Cardiac muscle cell (in vitro differentiated cells and primary cell): ENCODE measurements at regions not wholly inside any gene's neighbourhood (a gene's known extent, or its start where the extent isn't known, plus 50 kb on each side); places are given as distances from the start of the nearest gene placed in this dataset.

ENCODE experiments used
- DNase-seq, 2 donors: peaks; one replicate each; pipeline versions ENCODE4 v3.0.0 to v3.0.0-alpha.2; 2010 to 2017; ENCODE audit warnings: low read depth in 1 of 2, low spot score in 1 of 2
- H3K27ac ChIP-seq: fragments of 200-600 bp; sonication (generic); 2 replicates; pipeline ENCODE4 v1.5.1; 2016
- H3K27me3 ChIP-seq: fragments of 200-600 bp; sonication (generic); 2 replicates; pipeline ENCODE4 v1.6.0; 2016; ENCODE audit warnings: control low read depth
- H3K36me3 ChIP-seq: fragments of 200-600 bp; sonication (generic); 2 replicates; pipeline ENCODE4 v1.5.1; 2016; ENCODE audit warnings: control low read depth
- H3K4me1 ChIP-seq: fragments of 200-600 bp; sonication (generic); 2 replicates; pipeline ENCODE4 v1.8.1; 2017; ENCODE audit warnings: low read depth, mild to moderate bottlenecking, mixed run types
- H3K4me3 ChIP-seq: fragments of 200-600 bp; sonication (generic); 2 replicates; pipeline ENCODE4 v1.5.1; 2016; ENCODE audit warnings: mild to moderate bottlenecking
- H3K9me3 ChIP-seq: fragments of 200-600 bp; sonication (generic); 2 replicates; pipeline ENCODE4 v1.5.1; 2017; ENCODE audit warnings: low read depth, mild to moderate bottlenecking, control low read depth
- CTCF ChIP-seq: IDR thresholded peaks from 2 replicates; pipeline ENCODE4 v1.5.1; 2012; ENCODE audit warnings: low read depth, mild to moderate bottlenecking, low read length

- Histone ChIP-seq H3K9me3 (no peaks in the 10 kb centered on the region), H3K27me3 (no peaks in the 10 kb centered on the region), H3K4me3 (no peak overlapping the region), H3K36me3 (no peaks in the 10 kb centered on the region), H3K4me1 (no peaks in the 10 kb centered on the region), H3K27ac (no peak overlapping the region)
- TF ChIP-seq CTCF, result no peak
- DNase-seq, result peak in 1 of 2 donors; percentile 11
Observed at GRCh38 chr12:13595536-13596443, 385.6 kb downstream of the GRIN2B start.

GRCh38 chr12:13594731-13595514 lies 386.5 kb downstream of the GRIN2B start:
- Histone ChIP-seq H3K27me3 (no peaks in the 10 kb centered on the region), H3K4me3 (no peak overlapping the region), H3K36me3 (no peaks in the 10 kb centered on the region), H3K27ac (no peak overlapping the region), H3K4me1 (no peaks in the 10 kb centered on the region), H3K9me3 (no peaks in the 10 kb centered on the region)
- no peak for TF ChIP-seq CTCF
- DNase-seq, result no peak

- Histone ChIP-seq H3K27me3 (no peaks in the 10 kb centered on the region), H3K27ac (no peak overlapping the region), H3K36me3 (no peaks in the 10 kb centered on the region), H3K4me1 (no peaks in the 10 kb centered on the region), H3K4me3 (no peak overlapping the region), H3K9me3 (no peaks in the 10 kb centered on the region)
- TF ChIP-seq CTCF, result no peak
- DNase-seq, result peak in 1 of 2 donors; percentile 22
Observed at GRCh38 chr12:13592063-13592942, 389.1 kb downstream of the GRIN2B start.

GRCh38 chr12:13591488-13591887 lies 389.9 kb downstream of the GRIN2B start:
- Histone ChIP-seq H3K36me3 (no peaks in the 10 kb centered on the region), H3K4me3 (no peak overlapping the region), H3K27ac (no peak overlapping the region), H3K4me1 (no peaks in the 10 kb centered on the region), H3K9me3 (no peaks in the 10 kb centered on the region), H3K27me3 (no peaks in the 10 kb centered on the region)
- DNase-seq, result no peak
- no peak for TF ChIP-seq CTCF

- H3K4me1 ChIP-seq, result no peaks in the 10 kb centered on the region
- H3K4me3 ChIP-seq, result no peak overlapping the region
Observed at GRCh38 chr12:13591059-13591458, 390.3 kb downstream of the GRIN2B start.

More at GRCh38 chr12:13591059-13591458, 390.3 kb downstream of the GRIN2B start:
- Histone ChIP-seq H3K36me3 (no peaks in the 10 kb centered on the region), H3K27me3 (no peaks in the 10 kb centered on the region), H3K9me3 (no peaks in the 10 kb centered on the region), H3K27ac (no peak overlapping the region)
- no peak for TF ChIP-seq CTCF
- no peak for DNase-seq
